RPMI7951 (cell line): ENCODE measurements at regions not wholly inside any gene's neighbourhood (a gene's known extent, or its start where the extent isn't known, plus 50 kb on each side); places are given as distances from the start of the nearest gene placed in this dataset.

Experiments used
- DNase-seq: peaks from one replicate; pipeline ENCODE4 v3.0.0-alpha.2; 2012; ENCODE audit warnings: low read depth

GRCh38 chr3:184659797-184660301 lies 52.0 kb downstream of the MAGEF1 start:
- DNase-seq: peak; percentile 78

- DNase-seq: no peak
These were observed 53.5 kb downstream of the MAGEF1 start for GRCh38 chr3:184658223-184658928.

GRCh38 chr3:184656829-184657681 lies 54.8 kb downstream of the MAGEF1 start:
- DNase-seq: peak; percentile 90

- no peak for DNase-seq
These were observed 55.4 kb downstream of the MAGEF1 start for GRCh38 chr3:184656458-184656828.

GRCh38 chr3:184655597-184655996 lies 56.3 kb downstream of the MAGEF1 start:
- DNase-seq: no peak

GRCh38 chr3:184654375-184654774 lies 57.5 kb downstream of the MAGEF1 start:
- DNase-seq: no peak

- no peak for DNase-seq
These were observed 59.4 kb downstream of the MAGEF1 start for GRCh38 chr3:184652465-184652864.

- DNase-seq: no peak
These were observed 60.0 kb downstream of the MAGEF1 start for GRCh38 chr3:184651904-184652303.

GRCh38 chr3:184648636-184649035 lies 63.2 kb downstream of the MAGEF1 start:
- DNase-seq: no peak

- DNase-seq: no peak
These were observed 64.4 kb downstream of the MAGEF1 start for GRCh38 chr3:184647405-184647936.

GRCh38 chr3:184645336-184645735 lies 66.5 kb downstream of the MAGEF1 start:
- no peak for DNase-seq

- no peak for DNase-seq
These were observed 68.4 kb downstream of the MAGEF1 start for GRCh38 chr3:184643442-184643841.

GRCh38 chr3:184642631-184643285 lies 69.1 kb downstream of the MAGEF1 start:
- no peak for DNase-seq

- DNase-seq: no peak
These were observed 70.4 kb downstream of the MAGEF1 start for GRCh38 chr3:184641430-184641829.

- no peak for DNase-seq
These were observed 72.5 kb downstream of the MAGEF1 start for GRCh38 chr3:184639351-184639750.

- no peak for DNase-seq
These were observed 74.2 kb downstream of the MAGEF1 start for GRCh38 chr3:184637705-184638104.

GRCh38 chr3:184636741-184637316 lies 75.0 kb downstream of the MAGEF1 start:
- peak; percentile 82 for DNase-seq

- no peak for DNase-seq
These were observed 74.2 kb downstream of the EPHB3 start for GRCh38 chr3:184635774-184636173.

- no peak for DNase-seq
These were observed 73.5 kb downstream of the EPHB3 start for GRCh38 chr3:184635126-184635525.

GRCh38 chr3:184633237-184633579 lies 71.6 kb downstream of the EPHB3 start:
- no peak for DNase-seq

GRCh38 chr3:184632551-184633236 lies 71.1 kb downstream of the EPHB3 start:
- DNase-seq: no peak
